PC-9 (cell line): ENCODE measurements at regions not wholly inside any gene's neighbourhood (a gene's known extent, or its start where the extent isn't known, plus 50 kb on each side); places are given as distances from the start of the nearest gene placed in this dataset.

Experiments
- CTCF ChIP-seq: fragments of 200-600 bp; sonication (generic); conservative IDR thresholded peaks from 2 replicates; pipeline ENCODE4 v1.6.1; 2017; ENCODE audit warnings: mixed run types, antibody characterized with exemption, mild to moderate bottlenecking, moderate library complexity
- EZH2 ChIP-seq: fragments of 200-600 bp; sonication (generic); IDR thresholded peaks from 2 replicates; pipeline ENCODE4 v1.8.0; 2017; ENCODE audit warnings: antibody characterized with exemption, low read depth

- TF ChIP-seq EZH2: no peak
- TF ChIP-seq CTCF: no peak
Observed at GRCh38 chr2:226497146-226497909, 302.3 kb downstream of the IRS1 start.
